GM12878 (cell line): ENCODE measurements at regions not wholly inside any gene's neighbourhood (a gene's known extent, or its start where the extent isn't known, plus 50 kb on each side); places are given as distances from the start of the nearest gene placed in this dataset.

Experiments
- MYC ChIP-seq: IDR thresholded peaks from 2 replicates; pipeline ENCODE4 v1.6.1; 2011; ENCODE audit warnings: mild to moderate bottlenecking, low read length, moderate library complexity, inconsistent platforms; ENCODE audit not compliant: insufficient read depth, insufficient replicate concordance, insufficient read length, severe bottlenecking
- NFYB ChIP-seq: IDR thresholded peaks from 2 replicates; pipeline ENCODE4 v1.6.1; 2011; ENCODE audit warnings: low read depth, mild to moderate bottlenecking, low read length, improper control_type of control experiment, moderate library complexity; ENCODE audit not compliant: insufficient read depth
- NR2C2 ChIP-seq: IDR thresholded peaks from 2 replicates; pipeline ENCODE4 v1.6.1; 2011; ENCODE audit warnings: borderline replicate concordance, low read depth; ENCODE audit not compliant: control insufficient read depth, insufficient read length
- PML ChIP-seq: IDR thresholded peaks from 2 replicates; pipeline ENCODE4 v1.6.1; 2012; ENCODE audit warnings: low read length, inconsistent platforms
- POLR2A ChIP-seq: IDR thresholded peaks from 2 replicates; pipeline ENCODE4 v1.6.1; 2011; ENCODE audit warnings: low read depth, mild to moderate bottlenecking, low read length
- SUZ12 ChIP-seq: fragments of 200-600 bp; sonication (generic); IDR thresholded peaks from one replicate; pipeline ENCODE4 v1.6.1; 2018; ENCODE audit warnings: antibody characterized with exemption, mild to moderate bottlenecking; ENCODE audit not compliant: unreplicated experiment
- TAF1 ChIP-seq: IDR thresholded peaks from 2 replicates; pipeline ENCODE4 v1.6.1; 2011; ENCODE audit warnings: mild to moderate bottlenecking, low read depth, low read length, borderline replicate concordance
- ZNF207 ChIP-seq: fragments of 450-650 bp; IDR thresholded peaks from 2 replicates; pipeline ENCODE4 v1.6.1; 2014; ENCODE audit warnings: antibody characterized with exemption, mild to moderate bottlenecking, borderline replicate concordance
- ZNF24 ChIP-seq: fragments of 450-650 bp; IDR thresholded peaks from 2 replicates; pipeline ENCODE4 v1.6.1; 2017; ENCODE audit warnings: antibody characterized with exemption, mild to moderate bottlenecking
- ZSCAN29 ChIP-seq: fragments of 450-650 bp; IDR thresholded peaks from 2 replicates; pipeline ENCODE4 v1.6.1; 2017; ENCODE audit warnings: mild to moderate bottlenecking, moderate library complexity
- TF ChIP-seq, protein P1 (sequence below), 3 experiments: IDR thresholded peaks in 2 of 3; conservative IDR thresholded peaks in 1 of 3; 2 replicates each; pipeline ENCODE4 v1.5.1; 2011; ENCODE audit warnings: low read depth in 3 of 3, low read length in 3 of 3, mild to moderate bottlenecking in 3 of 3, control low read depth in 2 of 3, moderate library complexity in 2 of 3, inconsistent platforms in 1 of 3, mixed read lengths in 1 of 3; ENCODE audit not compliant: control insufficient read depth in 2 of 3, insufficient read depth in 1 of 3; ENCODE audit errors: extremely low read depth in 1 of 3
- TF ChIP-seq, protein P2 (sequence below): IDR thresholded peaks from 2 replicates; pipeline ENCODE4 v1.6.1; 2012; ENCODE audit warnings: mild to moderate bottlenecking, low read depth, low read length
- TF ChIP-seq, protein P3 (sequence below): fragments of 450-650 bp; IDR thresholded peaks from 2 replicates; pipeline ENCODE4 v1.6.1; 2016; ENCODE audit warnings: mild to moderate bottlenecking

DNA sequence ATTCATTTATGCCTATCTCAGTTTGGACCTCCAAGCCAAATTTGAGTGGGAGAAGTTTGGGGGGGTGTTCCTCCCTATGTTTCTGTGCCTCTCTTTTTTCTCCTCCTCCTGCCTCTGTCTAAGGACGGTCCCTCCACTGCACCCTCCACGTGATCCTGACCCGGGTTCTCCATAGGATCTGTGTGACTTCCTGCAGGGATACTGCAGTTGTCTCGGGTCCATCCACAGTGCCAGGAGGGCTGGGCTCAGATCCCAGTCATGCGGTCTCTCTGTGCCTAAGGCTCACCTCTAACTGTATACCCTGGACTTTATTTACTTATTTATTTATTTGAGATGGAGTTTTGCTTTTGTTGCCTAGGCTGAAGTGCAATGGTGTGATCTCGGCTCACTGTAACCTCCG is 1354.5 kb downstream of the BRD1 start:
- TF ChIP-seq NR2C2 (no peak), POLR2A (no peak), ZNF207 (no peak), PML (no peak), SUZ12 (no peak), TAF1 (no peak), ZSCAN29 (no peak), NFYB (no peak), ZNF24 (no peak), MYC (no peak)
- TF ChIP-seq, protein P1, sequence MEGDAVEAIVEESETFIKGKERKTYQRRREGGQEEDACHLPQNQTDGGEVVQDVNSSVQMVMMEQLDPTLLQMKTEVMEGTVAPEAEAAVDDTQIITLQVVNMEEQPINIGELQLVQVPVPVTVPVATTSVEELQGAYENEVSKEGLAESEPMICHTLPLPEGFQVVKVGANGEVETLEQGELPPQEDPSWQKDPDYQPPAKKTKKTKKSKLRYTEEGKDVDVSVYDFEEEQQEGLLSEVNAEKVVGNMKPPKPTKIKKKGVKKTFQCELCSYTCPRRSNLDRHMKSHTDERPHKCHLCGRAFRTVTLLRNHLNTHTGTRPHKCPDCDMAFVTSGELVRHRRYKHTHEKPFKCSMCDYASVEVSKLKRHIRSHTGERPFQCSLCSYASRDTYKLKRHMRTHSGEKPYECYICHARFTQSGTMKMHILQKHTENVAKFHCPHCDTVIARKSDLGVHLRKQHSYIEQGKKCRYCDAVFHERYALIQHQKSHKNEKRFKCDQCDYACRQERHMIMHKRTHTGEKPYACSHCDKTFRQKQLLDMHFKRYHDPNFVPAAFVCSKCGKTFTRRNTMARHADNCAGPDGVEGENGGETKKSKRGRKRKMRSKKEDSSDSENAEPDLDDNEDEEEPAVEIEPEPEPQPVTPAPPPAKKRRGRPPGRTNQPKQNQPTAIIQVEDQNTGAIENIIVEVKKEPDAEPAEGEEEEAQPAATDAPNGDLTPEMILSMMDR (IDR thresholded peaks at IDR 0.05 in 2 of 3, conservative IDR thresholded peaks at IDR 0.05 in 1 of 3; ENCODE audit: control insufficient read depth in 2 of 3, extremely low read depth in 1 of 3, insufficient read depth in 1 of 3, low read depth in 3 of 3, low read length in 3 of 3) = no peak
- TF ChIP-seq, protein P2, sequence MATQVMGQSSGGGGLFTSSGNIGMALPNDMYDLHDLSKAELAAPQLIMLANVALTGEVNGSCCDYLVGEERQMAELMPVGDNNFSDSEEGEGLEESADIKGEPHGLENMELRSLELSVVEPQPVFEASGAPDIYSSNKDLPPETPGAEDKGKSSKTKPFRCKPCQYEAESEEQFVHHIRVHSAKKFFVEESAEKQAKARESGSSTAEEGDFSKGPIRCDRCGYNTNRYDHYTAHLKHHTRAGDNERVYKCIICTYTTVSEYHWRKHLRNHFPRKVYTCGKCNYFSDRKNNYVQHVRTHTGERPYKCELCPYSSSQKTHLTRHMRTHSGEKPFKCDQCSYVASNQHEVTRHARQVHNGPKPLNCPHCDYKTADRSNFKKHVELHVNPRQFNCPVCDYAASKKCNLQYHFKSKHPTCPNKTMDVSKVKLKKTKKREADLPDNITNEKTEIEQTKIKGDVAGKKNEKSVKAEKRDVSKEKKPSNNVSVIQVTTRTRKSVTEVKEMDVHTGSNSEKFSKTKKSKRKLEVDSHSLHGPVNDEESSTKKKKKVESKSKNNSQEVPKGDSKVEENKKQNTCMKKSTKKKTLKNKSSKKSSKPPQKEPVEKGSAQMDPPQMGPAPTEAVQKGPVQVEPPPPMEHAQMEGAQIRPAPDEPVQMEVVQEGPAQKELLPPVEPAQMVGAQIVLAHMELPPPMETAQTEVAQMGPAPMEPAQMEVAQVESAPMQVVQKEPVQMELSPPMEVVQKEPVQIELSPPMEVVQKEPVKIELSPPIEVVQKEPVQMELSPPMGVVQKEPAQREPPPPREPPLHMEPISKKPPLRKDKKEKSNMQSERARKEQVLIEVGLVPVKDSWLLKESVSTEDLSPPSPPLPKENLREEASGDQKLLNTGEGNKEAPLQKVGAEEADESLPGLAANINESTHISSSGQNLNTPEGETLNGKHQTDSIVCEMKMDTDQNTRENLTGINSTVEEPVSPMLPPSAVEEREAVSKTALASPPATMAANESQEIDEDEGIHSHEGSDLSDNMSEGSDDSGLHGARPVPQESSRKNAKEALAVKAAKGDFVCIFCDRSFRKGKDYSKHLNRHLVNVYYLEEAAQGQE = no peak
- TF ChIP-seq, protein P3, sequence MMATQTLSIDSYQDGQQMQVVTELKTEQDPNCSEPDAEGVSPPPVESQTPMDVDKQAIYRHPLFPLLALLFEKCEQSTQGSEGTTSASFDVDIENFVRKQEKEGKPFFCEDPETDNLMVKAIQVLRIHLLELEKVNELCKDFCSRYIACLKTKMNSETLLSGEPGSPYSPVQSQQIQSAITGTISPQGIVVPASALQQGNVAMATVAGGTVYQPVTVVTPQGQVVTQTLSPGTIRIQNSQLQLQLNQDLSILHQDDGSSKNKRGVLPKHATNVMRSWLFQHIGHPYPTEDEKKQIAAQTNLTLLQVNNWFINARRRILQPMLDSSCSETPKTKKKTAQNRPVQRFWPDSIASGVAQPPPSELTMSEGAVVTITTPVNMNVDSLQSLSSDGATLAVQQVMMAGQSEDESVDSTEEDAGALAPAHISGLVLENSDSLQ = no peak
